Stimulated activated naive CD4-positive, alpha-beta T cell (primary cell): ENCODE measurements at regions not wholly inside any gene's neighbourhood (a gene's known extent, or its start where the extent isn't known, plus 50 kb on each side); places are given as distances from the start of the nearest gene placed in this dataset.
"Not testable (repeated sequence)": the region's sequence is repeated elsewhere in the genome, so short reads cannot be mapped to it uniquely, and the experiment has no call there.

Source experiments
- DNase-seq, 6 experiments: peaks; one replicate each; lab custom pipeline; 2025; lab: John Stamatoyannopoulos, UW

DNA sequence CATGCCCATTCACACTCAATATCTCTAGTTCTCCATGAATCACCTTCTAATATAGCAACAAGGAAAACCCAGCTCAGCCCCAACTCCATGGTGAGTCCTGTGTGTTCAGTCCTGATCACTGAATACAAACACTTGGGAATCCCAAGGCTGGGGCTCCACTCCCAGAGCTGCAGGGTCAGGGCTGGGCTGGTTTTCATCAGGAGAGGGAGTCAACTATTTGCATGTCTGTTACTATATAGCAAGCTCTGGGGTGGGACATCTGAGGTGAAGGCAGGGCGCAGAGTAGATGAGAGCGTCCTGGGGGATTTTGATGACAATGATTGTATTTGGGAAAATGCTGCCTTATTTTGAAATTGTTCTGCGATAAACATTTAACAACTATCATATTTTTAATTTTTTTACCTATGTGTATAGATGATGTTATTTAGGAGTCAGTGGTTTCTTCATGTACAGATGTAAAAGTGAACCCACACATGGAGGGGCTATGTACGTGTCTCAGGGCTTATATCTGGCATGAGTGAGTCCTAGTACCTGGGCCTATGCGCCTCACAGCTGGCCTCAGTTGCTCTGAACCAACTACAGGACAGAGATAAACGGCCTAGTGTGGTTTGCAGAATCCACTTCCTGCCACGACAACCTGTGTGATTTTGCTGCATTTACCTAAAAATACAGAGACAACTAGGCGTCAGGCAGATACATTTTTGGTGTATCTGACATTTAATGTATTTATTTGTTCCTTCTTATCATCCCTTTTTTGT lies 603.7 kb downstream of the TMEM121 start:
- DNase-seq: not testable (repeated sequence)

DNA sequence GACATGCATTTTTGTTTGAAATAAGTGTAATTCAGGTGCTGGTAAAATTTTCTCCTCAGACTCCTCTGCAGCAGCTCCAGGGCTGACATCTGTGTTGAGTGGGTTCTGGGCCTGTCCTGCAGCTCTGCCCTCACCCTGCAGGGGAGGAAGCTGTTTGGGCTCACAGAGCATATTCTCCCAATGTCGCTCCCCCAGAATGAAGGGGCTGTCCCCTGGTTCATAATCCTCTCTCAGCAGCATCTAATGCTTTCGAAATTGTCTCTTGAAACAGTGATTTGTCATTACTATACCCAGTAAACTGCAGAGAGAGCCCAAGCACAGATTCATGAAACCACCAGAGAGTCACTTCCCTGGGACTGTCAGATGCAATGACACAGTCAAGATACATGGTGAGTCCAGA lies 606.7 kb downstream of the TMEM121 start:
- not testable (repeated sequence) for DNase-seq

DNA sequence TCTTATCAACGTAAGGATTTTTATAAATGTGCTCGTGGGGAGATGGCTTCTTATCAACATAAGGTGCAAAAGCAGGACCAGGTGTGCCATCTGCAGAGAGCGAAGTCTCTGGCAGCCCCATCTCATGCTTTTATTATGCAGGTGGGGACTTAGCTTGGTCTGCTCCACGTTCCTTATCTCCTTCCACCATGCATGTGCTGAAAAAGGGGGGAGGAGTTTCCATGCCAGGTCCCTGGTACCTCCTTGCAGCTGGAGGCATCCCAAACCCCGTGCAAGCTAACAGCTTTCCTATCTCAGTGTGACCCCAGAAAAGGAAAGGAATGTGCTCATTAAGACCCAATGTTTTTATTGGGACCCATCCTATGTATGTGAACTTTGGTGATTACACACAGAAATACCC lies 608.5 kb downstream of the TMEM121 start:
- no peak for DNase-seq

DNA sequence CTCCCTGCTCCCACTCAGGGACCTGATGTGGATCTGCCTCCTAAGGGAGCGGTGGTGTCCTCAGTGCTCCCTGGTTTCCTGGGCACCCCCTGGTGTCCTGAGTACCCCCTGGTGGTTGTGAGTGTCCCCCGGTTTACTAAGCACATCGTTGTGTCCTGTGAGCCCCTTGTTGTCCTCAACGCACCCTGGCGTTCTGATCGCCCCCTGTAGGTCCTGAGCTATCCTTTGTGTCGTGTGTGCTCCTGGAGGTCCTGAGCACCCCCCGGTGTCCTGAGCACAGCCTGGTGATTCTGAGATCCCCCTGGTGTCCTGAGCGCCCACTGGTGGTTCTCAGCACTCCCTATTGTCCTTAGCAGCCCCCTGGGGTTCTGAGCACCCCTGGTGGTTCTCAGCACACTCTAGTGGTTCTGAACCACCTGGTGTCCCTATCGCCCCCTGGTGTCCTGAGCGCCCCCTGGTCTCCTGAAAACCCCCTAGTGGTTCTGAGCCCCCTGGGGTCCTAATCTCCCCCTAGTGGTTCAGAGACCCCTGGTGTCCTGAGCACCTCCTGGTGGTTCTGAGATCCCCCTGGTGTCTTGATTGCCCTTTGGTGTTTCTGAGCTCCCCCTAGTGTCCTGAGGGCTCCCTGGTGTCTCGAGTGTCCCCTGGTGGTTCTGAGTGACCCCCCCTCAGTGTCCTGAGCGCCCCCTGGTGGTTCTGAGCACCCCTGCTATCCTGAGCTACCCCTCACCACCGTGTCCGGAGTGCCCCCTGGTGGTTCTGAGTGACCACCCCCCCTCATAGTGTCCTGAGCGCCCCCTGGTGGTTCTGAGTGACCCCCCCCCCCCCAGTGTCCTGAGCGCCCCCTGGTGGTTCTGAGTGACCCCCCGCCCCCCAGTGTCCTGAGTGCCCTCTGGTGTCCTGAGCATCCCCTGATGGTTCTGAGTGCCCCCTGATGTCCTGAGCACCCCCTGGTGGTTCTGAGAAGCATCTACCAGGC lies 615.1 kb downstream of the TMEM121 start:
- peak in 5 of 6 experiments; percentile 9 to 43 (median 35) for DNase-seq

DNA sequence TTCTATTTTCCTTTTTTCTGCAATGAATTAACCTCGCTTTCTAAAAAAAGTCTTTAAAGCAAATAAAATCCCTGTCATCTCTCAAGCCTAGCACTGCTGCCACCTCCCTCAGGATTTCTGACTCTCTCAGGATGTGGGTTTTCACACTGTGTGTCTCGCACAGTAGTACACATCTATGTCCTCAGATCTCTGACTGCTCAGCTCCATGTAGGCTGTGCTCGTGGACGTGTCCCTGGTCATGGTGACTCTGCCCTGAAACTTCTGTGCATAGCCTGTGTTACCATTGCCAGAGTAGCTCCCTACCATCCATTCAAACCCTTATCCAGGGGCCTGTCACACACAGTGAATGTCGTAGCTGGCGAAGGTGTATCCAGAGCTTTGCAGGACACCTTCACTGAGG lies 619.3 kb downstream of the TMEM121 start:
- not testable (repeated sequence) for DNase-seq

DNA sequence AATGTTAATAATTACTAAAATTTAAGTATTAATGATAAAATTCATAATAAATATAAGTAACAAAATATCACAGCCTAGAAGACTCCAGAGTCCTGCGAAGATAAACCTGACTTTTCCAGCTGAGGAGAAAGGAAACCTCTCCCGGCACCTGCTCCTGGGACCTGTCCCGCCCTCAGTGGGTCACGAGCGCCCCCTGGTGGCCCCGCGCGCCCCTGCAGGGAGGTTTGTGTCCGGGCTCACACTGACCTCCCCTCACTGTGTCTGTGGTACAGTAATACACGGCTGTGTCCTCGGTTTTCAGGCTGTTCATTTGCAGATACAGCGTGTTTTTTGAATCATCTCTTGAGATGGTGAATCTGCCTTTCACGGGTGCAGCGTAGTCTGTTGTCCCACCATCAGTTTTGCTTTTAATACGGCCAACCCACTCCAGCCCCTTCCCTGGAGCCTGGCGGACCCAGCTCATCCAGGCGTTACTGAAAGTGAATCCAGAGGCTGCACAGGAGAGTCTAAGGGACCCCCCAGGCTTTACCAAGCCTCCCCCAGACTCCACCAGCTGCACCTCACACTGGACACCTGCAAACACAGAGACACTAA lies 627.1 kb downstream of the TMEM121 start:
- DNase-seq: peak; percentile 20 to 80 (median 70)

DNA sequence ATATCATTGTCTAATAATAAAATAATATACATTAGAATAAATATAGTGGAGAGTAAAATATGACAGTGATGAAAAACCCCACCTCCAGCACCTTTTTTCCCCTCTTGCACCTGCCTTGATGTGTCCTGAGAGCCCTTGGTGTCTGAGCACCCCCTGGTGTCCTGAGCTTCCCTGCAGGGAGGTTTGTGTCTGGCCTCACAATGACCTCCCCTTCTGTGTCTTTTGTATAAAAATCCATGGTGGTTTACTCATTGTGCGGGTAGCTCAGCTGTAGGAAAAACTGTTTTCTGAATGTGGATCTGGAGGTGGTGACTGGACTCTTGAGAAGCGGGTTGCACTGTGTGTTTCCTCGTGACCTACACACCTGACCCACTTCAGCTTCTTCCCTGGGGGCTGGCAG lies 636.9 kb downstream of the TMEM121 start:
- DNase-seq: no peak

DNA sequence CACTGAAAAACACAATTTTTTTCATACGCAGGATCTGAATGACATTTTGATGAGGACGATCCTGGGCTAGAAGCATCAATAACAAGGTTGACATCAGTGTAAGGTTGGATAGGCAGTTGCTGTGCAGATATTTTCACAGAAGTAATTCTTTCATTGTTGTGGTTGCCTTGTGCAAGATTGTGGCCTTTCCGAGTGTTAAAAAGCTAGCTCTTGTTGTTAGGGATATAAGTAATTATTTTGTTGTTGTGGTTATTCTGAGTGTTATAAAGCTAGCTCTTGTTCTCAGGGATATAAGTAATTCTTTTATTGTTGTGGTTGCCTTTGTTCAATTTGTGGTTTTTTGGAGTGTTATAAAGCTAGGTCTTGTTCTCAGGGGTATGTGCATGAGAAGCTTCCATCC lies 637.4 kb downstream of the TMEM121 start:
- peak in 1 of 6 experiments; percentile 8 for DNase-seq

DNA sequence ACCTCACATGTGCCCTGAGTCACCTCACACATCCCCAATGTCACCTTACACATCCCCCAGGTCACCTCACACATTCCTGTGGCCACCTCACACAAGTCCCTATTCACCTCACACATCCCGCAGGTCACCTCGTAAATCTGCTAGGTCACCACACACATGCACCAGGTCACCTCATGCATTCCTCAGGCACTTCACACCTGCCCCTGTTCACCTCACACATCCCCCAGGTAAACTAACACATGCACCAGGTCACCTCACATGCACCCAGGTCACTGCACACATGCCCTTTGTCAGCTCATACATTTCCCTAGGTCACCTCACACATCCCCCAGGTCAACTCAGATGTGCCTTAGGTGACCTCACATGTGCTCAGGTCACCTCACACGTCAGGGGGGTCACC lies 639.8 kb downstream of the TMEM121 start:
- DNase-seq: no peak

DNA sequence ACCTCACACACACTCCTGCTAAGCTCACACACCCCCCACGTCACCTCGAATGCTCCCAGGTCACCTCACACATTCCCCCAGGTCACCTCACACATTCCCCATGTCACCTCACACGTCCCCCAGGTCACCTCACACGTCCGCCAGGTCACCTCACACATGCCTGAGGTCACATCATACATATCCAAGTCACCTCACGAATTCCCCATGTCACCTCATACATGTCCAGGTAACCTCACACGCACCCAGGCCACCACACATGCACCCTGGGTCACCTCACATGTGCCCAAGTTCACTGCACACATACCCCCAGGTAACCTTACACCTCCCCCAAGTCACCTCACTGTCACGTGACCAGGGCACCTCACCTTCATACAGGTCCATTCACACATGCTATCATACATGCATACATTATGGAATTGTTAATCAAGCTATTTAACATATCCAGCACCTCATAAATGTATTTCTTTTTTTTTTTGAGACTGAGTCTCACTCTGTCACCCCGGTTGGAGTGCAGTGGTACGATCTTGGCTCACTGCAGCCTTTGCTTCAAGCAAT lies 640.3 kb downstream of the TMEM121 start:
- DNase-seq: no peak

DNA sequence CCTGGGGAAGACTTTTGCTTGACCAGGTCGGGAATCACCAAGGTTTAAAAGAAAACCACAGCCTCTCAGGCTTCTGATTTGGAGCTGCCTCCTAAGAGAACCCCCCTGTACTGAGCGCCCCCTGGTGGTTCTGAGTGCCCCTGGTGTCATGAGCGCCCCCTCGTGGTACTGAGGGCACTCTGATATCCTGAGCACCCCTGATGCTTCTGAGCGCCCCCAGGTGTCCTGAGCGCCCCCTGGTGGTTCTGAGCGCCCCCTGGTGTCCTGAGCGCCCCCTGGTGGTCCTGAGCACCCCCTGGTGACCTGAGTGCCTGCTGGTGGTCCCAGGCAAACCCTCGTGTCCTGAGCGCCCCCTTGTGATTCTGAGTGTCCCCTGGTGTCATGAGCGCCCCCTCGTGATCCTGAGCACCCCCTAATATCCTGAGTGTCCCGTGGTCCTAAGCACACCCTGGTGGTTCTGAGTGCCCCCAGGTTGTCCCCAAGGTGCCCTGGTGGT lies 643.8 kb downstream of the TMEM121 start:
- DNase-seq: peak; percentile 22 to 69 (median 56)

DNA sequence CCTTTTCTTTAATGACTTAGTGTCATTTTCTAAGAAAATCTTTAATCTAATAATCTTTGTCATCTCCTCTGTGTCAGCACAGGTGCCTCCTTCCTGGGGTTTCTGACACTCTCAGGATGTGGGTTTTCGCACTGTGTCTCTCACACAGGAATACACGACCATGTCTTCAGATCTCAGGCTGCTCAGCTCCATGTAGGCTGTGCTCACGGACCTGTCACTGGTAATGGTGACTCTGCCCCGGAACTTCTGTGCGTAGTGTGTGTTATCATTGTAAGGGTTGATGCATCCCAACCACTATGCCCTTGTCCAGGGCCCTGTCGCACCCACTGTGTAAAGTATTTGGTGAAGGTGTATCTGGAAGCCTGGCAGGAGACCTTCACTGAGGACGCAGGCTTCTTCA lies 647.8 kb downstream of the TMEM121 start:
- DNase-seq: peak; percentile 13 to 83 (median 63)

DNA sequence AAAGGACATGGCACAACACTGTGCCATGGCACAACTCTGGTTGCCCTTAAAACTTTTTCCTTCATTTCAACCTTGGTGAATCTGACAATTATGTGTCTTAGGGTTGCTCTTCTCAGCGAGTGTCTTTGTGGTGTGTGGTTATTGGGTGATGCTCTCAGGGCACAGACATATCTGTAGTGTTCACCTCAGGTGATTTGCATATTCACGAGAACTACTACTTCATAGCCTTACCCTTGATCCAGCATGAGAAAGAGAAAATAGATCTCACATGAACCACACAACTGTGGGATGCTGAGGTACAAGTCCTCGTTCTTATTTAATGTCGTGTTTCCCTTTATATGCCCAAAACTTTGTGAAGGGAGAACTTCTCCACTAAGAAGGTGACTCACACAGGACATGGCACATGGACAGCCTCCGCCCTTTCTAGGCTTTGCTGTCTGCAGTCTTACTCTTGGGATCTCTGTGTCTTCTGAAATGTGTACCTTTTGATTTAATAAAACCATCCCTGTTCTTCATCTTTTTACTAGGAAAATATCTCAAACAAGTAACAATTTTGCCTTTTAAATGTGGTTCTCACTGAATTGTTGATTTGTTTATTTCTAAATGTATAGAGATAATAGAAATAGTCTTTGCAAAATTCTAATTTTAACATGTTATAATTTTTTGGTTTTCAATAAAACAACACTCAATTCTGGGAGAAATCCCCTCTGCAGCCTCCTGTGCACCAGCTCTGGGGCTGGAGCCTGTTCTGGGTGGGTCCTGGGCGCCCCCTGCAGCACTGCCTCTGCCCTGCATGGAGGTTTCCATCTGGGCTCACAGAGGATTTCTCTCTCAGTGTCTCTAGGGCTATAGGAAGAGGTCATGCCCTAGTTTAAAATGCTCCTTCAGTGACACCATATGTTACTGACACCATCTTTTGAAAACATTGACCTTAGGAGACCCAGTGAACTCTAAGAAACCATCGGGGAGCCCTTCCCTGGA lies 651.2 kb downstream of the TMEM121 start:
- peak in 4 of 6 experiments; percentile 11 to 66 (median 59) for DNase-seq

DNA sequence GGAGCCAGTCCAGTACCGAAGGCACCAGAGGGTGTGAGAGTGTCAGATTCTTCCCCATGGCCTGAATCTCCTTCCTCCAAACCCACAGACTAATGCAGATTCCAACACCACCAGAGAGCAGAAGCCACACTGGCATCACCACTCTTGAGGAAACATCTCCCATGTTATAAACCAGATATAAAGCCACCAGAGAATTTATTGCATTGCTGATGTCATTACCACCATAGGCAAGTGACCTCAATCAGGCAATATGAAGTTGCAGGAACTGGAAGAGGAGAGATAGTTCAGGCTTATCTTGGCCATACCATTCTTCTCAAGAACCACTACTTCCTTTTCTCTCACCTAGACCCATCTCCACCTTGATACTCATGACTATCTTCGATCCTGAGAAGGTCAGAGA lies 653.4 kb downstream of the TMEM121 start:
- no peak for DNase-seq

DNA sequence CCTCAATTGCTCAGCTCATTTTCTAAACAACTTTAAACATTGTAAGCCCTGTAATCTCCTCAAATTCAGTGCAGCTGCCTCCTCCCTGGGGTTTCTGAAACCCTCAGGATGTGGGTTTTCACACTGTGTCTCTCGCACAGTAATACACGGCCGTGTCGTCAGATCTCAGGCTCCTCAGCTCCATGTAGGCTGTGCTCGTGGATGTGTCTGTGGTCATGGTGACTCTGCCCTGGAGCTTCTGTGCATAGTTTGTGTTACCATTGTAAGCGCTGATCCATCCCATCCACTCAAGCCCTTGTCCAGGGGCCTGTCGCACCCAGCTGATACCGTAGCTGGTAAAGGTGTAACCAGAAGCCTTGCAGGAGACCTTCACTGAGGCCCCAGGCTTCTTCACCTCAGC lies 658.4 kb downstream of the TMEM121 start:
- DNase-seq: peak; percentile 20 to 74 (median 48)

DNA sequence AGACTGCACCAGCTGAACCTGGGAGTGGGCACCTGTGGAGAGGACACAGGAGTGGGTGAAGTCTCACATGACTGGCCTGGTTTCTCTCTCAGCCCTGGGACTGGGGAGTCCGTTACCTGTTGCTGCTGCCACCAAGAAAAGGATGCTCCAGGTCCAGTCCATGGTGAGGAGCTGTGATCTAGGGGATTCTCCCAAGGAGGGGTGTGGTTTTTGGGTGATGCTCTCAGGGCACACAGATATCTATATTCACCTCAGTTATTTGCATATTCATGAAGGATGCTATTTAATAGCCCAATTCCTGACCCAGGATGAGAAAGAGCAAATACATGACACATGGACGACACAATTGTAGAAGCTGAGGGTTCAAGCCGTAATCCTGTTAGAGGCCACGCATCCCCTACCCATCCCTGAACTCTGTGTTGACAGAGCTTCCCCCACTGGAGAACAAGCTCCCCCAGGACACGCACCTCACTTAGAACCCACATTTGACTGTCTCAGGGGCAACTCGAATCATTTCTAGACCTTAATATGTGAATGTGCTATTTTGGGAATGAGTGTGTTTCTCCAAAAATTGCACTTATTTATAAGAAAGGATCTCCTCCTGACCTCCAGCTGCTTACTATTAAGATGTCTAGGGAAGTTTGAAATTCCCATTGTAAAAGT lies 658.9 kb downstream of the TMEM121 start:
- not testable (repeated sequence) for DNase-seq

DNA sequence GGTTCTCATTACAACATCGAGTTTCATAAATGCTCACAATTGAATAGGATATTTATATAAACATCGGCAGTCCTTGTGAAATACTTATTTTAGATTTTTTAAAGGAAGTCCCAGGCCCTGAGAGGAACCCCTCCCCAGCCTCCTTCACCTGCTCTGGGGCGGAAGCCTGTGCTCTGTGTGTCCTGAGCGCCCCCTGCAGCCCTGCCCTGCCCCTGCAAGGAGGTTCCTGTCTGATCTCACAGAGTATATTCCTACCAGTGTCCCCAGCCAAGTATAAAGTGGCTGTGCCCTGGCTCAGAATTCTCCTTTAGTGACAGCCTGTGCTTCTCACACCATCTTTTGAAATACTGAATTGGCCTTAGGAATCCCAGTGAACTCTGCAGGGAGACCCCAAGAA lies 659.5 kb downstream of the TMEM121 start:
- peak; percentile 36 to 78 (median 64) for DNase-seq

DNA sequence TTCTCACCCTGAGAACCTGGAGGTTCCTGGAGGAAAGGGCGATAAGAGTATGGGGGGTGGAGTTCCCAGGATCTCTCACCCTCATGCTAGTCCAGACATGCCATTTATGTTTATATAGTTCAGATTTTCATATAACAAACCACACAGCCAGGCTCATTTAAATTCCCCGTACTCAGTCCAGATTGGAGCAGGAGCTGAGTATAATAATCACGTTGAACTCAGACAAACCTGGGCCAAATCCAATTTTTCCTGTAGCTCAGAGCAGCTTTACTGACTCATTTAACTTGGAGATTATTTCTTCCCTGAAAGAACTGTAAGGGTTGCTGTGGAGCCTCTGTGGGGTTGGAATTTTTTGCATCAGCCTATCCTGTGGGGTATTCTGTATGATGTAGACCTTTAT lies 660.8 kb downstream of the TMEM121 start:
- DNase-seq: no peak

DNA sequence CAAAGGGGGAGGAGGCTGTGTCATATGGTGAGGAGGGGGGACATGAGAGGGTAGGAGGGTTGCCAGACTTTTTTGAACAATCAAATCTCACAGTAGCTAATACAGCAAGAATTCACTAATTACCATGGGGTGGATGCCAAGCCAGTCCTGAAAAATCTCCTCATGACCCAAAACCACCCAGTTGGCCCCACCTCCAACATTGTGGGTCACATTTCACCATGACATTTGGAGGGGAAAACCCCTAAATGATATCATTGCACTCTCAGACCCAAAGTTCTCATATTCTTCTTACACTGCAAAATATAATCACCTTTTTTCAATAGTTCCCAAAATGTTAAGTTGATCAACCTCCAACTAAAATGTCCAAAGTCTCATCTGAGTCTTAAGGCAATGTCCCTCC lies 666.3 kb downstream of the TMEM121 start:
- not testable (repeated sequence) for DNase-seq

DNA sequence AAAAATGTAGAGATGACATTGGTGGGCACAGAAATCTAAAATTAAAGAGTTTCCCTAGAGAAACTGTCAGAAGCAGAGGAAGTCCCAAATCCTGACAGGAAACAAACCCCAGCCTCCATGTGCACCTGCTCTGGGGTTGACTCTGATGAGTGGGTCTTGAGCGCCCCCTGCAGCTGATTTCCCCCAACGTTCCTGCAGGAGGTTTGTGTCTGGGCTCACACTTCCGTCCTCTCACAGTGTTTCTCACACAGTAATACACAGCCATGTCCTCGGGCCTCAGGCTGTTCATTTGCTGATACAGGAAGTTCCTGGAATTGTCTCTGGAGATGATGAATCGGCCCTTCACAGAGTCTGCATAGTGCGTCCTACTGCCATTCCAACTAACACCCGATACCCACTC lies 670.1 kb downstream of the TMEM121 start:
- DNase-seq: peak; percentile 17 to 75 (median 56)
